GM13977 (cell line): ENCODE measurements at regions not wholly inside any gene's neighbourhood (a gene's known extent, or its start where the extent isn't known, plus 50 kb on each side); places are given as distances from the start of the nearest gene placed in this dataset.
"Not testable (repeated sequence)": the region's sequence is repeated elsewhere in the genome, so short reads cannot be mapped to it uniquely, and the experiment has no call there.

Experiments used
- DNase-seq: peaks from one replicate; pipeline ENCODE4 v3.0.0; 2012; ENCODE audit warnings: low spot score
- CTCF ChIP-seq: IDR thresholded peaks from 2 replicates; pipeline ENCODE4 v1.5.1; 2012; ENCODE audit warnings: mild to moderate bottlenecking, control low read depth; ENCODE audit not compliant: insufficient read depth; ENCODE audit errors: extremely low read depth, missing control alignments
- in situ Hi-C: fragments of 300-500 bp; cut with MboI; formaldehyde crosslinking; loops from one replicate; pipeline ENCODE4 v1.12.0; 2022; ENCODE audit warnings: low sequenced_read_pairs, low pct_unique_long_range_greater_than_20kb, mixed read lengths, inconsistent platforms; ENCODE audit not compliant: unreplicated experiment

GRCh38 chr7:1355568-1356340 is 103.5 kb downstream of the MICALL2 start:
- DNase-seq, result no peak
- in situ Hi-C loops, result no loop called here
- no peak for TF ChIP-seq CTCF

GRCh38 chr7:1356853-1357252 is 102.4 kb downstream of the MICALL2 start:
- in situ Hi-C loops, DNase-seq: not testable (repeated sequence)

GRCh38 chr7:1357260-1357600 is 102.0 kb downstream of the MICALL2 start:
- in situ Hi-C loops, DNase-seq: not testable (repeated sequence)

GRCh38 chr7:1357601-1358271 is 101.5 kb downstream of the MICALL2 start:
- no peak for TF ChIP-seq CTCF
- no peak for DNase-seq
- in situ Hi-C loops, result no loop called here

GRCh38 chr7:1358376-1359050 is 100.8 kb downstream of the MICALL2 start:
- in situ Hi-C loops, result no loop called here
- no peak for TF ChIP-seq CTCF
- DNase-seq, result no peak

GRCh38 chr7:1359051-1359400 is 100.2 kb downstream of the MICALL2 start:
- TF ChIP-seq CTCF, result no peak
- DNase-seq, result no peak
- in situ Hi-C loops, result no loop called here

- DNase-seq, result no peak
- TF ChIP-seq CTCF, result no peak
- in situ Hi-C loops, result no loop called here
Observed at GRCh38 chr7:1359681-1360485, 99.4 kb downstream of the MICALL2 start.
